ENCODE measurements at regions not wholly inside any gene's neighbourhood (a gene's known extent, or its start where the extent isn't known, plus 50 kb on each side); places are given as distances from the start of the nearest gene placed in this dataset.
A peak's percentile ranks its signal among the peaks of the same experiment; 100 is the strongest.

- DNase-seq = peak; percentile 60
These were observed 273.4 kb downstream of the CSNK1G3 start for GRCh38 chr5:123785162-123786071.

GRCh38 chr5:123783421-123783820 is 271.4 kb downstream of the CSNK1G3 start:
- DNase-seq = no peak

GRCh38 chr5:123778641-123779040 is 266.7 kb downstream of the CSNK1G3 start:
- DNase-seq = no peak

GRCh38 chr5:123776761-123777160 is 264.8 kb downstream of the CSNK1G3 start:
- DNase-seq = no peak

GRCh38 chr5:123771715-123772114 is 259.7 kb downstream of the CSNK1G3 start:
- no peak for DNase-seq

GRCh38 chr5:123763201-123763600 is 251.2 kb downstream of the CSNK1G3 start:
- DNase-seq = no peak

- DNase-seq = no peak
These were observed 244.8 kb downstream of the CSNK1G3 start for GRCh38 chr5:123756816-123757215.

- no peak for DNase-seq
These were observed 244.3 kb downstream of the CSNK1G3 start for GRCh38 chr5:123756318-123756665.

GRCh38 chr5:123755653-123756317 is 243.8 kb downstream of the CSNK1G3 start:
- no peak for DNase-seq

GRCh38 chr5:123754908-123755307 is 242.9 kb downstream of the CSNK1G3 start:
- no peak for DNase-seq

- no peak for DNase-seq
These were observed 242.2 kb downstream of the CSNK1G3 start for GRCh38 chr5:123753937-123754891.

- DNase-seq = no peak
These were observed 241.4 kb downstream of the CSNK1G3 start for GRCh38 chr5:123753180-123753936.

GRCh38 chr5:123752552-123753179 is 240.7 kb downstream of the CSNK1G3 start:
- no peak for DNase-seq

- no peak for DNase-seq
These were observed 239.7 kb downstream of the CSNK1G3 start for GRCh38 chr5:123751670-123752069.

GRCh38 chr5:123748239-123748638 is 236.3 kb downstream of the CSNK1G3 start:
- DNase-seq = no peak

- no peak for DNase-seq
These were observed 234.8 kb downstream of the CSNK1G3 start for GRCh38 chr5:123746683-123747360.

- no peak for DNase-seq
These were observed 232.1 kb downstream of the CSNK1G3 start for GRCh38 chr5:123743990-123744583.

GRCh38 chr5:123735384-123735783 is 223.4 kb downstream of the CSNK1G3 start:
- no peak for DNase-seq

- DNase-seq = no peak
These were observed 220.3 kb downstream of the CSNK1G3 start for GRCh38 chr5:123732257-123732656.

GRCh38 chr5:123722451-123722850 is 210.5 kb downstream of the CSNK1G3 start:
- DNase-seq = no peak
